ENCODE measurements at regions not wholly inside any gene's neighbourhood (a gene's known extent, or its start where the extent isn't known, plus 50 kb on each side); places are given as distances from the start of the nearest gene placed in this dataset.

GRCh38 chr4:188804861-188805260, 665.6 kb downstream of the TRIML1 start:
- no peaks in the 10 kb centered on the region for H3K36me3 ChIP-seq
- H3K9me3 ChIP-seq, result no peaks in the 10 kb centered on the region
- DNase-seq, result no peak
- intact Hi-C loops (cut with DNase I; ENCODE audit: low total_unique reads), result no loop called here
- no peak overlapping the region for H3K27ac ChIP-seq
- H3K27me3 ChIP-seq, result no peaks in the 10 kb centered on the region
- no peaks in the 10 kb centered on the region for H3K4me1 ChIP-seq
- no peak overlapping the region for H3K4me3 ChIP-seq
- no peak for TF ChIP-seq CTCF (IDR thresholded peaks at IDR 0.05)

- no peak for DNase-seq
- intact Hi-C loops (cut with DNase I; ENCODE audit: low total_unique reads), result no loop called here
- Histone ChIP-seq H3K36me3 (no peaks in the 10 kb centered on the region), H3K4me3 (no peak overlapping the region), H3K9me3 (peaks cover 0 to 5% (median 0%) of the 10 kb centered on the region in 3 donors), H3K27me3 (no peaks in the 10 kb centered on the region), H3K27ac (no peak overlapping the region), H3K4me1 (no peaks in the 10 kb centered on the region)
- TF ChIP-seq CTCF (IDR thresholded peaks at IDR 0.05), result no peak
Observed at GRCh38 chr4:188811121-188811520, 671.9 kb downstream of the TRIML1 start.

GRCh38 chr4:188812644-188813043, 673.4 kb downstream of the TRIML1 start:
- no peak overlapping the region for H3K4me3 ChIP-seq

GRCh38 chr4:188818300-188818699, 679.1 kb downstream of the TRIML1 start:
- Histone ChIP-seq H3K27me3 (no peaks in the 10 kb centered on the region), H3K4me1 (no peaks in the 10 kb centered on the region), H3K27ac (no peak overlapping the region), H3K36me3 (no peaks in the 10 kb centered on the region), H3K9me3 (peaks cover 0 to 5% (median 0%) of the 10 kb centered on the region in 3 donors), H3K4me3 (no peak overlapping the region)
- no peak for DNase-seq
- TF ChIP-seq CTCF (IDR thresholded peaks at IDR 0.05), result no peak
- intact Hi-C loops (cut with DNase I; ENCODE audit: low total_unique reads), result no loop called here

More at GRCh38 chr4:188812644-188813043, 673.4 kb downstream of the TRIML1 start:
- Histone ChIP-seq H3K4me1 (no peaks in the 10 kb centered on the region), H3K36me3 (no peaks in the 10 kb centered on the region), H3K27me3 (no peaks in the 10 kb centered on the region), H3K27ac (no peak overlapping the region), H3K9me3 (peaks cover 0 to 5% (median 0%) of the 10 kb centered on the region in 3 donors)
- DNase-seq, result no peak
- intact Hi-C loops (cut with DNase I; ENCODE audit: low total_unique reads), result no loop called here
- TF ChIP-seq CTCF (IDR thresholded peaks at IDR 0.05), result no peak

GRCh38 chr4:188819233-188819632, 680.0 kb downstream of the TRIML1 start:
- Histone ChIP-seq H3K36me3 (no peaks in the 10 kb centered on the region), H3K4me1 (no peaks in the 10 kb centered on the region), H3K27ac (no peak overlapping the region), H3K9me3 (no peaks in the 10 kb centered on the region), H3K4me3 (no peak overlapping the region), H3K27me3 (no peaks in the 10 kb centered on the region)
- intact Hi-C loops (cut with DNase I; ENCODE audit: low total_unique reads), result no loop called here
- no peak for DNase-seq
- TF ChIP-seq CTCF (IDR thresholded peaks at IDR 0.05), result no peak

GRCh38 chr4:188821500-188821899, 682.3 kb downstream of the TRIML1 start:
- H3K27me3 ChIP-seq, result no peaks in the 10 kb centered on the region
- no peak overlapping the region for H3K4me3 ChIP-seq
- no peaks in the 10 kb centered on the region for H3K36me3 ChIP-seq
- intact Hi-C loops (cut with DNase I; ENCODE audit: low total_unique reads), result no loop called here
- TF ChIP-seq CTCF (IDR thresholded peaks at IDR 0.05), result no peak
- H3K9me3 ChIP-seq, result no peaks in the 10 kb centered on the region
- DNase-seq, result no peak
- H3K4me1 ChIP-seq, result no peaks in the 10 kb centered on the region
- no peak overlapping the region for H3K27ac ChIP-seq
